ENCODE measurements at regions not wholly inside any gene's neighbourhood (a gene's known extent, or its start where the extent isn't known, plus 50 kb on each side); places are given as distances from the start of the nearest gene placed in this dataset.

GRCh38 chr2:145410086-145410485 is 890.2 kb upstream of the ZEB2 start:
- ATAC-seq, result no peak
- no peak for TF ChIP-seq CSRNP3 (CRISPR knock-in tag; IDR thresholded peaks at IDR 0.05)
- no peak for TF ChIP-seq ZFP3 (CRISPR knock-in tag; IDR thresholded peaks at IDR 0.05)
- TF ChIP-seq OSR1 (CRISPR knock-in tag; IDR thresholded peaks at IDR 0.05), result no peak
- no peak for TF ChIP-seq RARB (CRISPR knock-in tag; IDR thresholded peaks at IDR 0.05)

GRCh38 chr2:145408980-145409379 is 889.1 kb upstream of the ZEB2 start:
- ATAC-seq, result no peak
- TF ChIP-seq ARNTL (CRISPR knock-in tag; IDR thresholded peaks at IDR 0.05; ENCODE audit: borderline replicate concordance, low read depth) (no peak), TSHZ2 (CRISPR knock-in tag; IDR thresholded peaks at IDR 0.05) (no peak), TCF4 (CRISPR knock-in tag; IDR thresholded peaks at IDR 0.05; ENCODE audit: borderline replicate concordance) (no peak), TOX (CRISPR knock-in tag; IDR thresholded peaks at IDR 0.05; ENCODE audit: borderline replicate concordance) (no peak), ISL1 (CRISPR knock-in tag; IDR thresholded peaks at IDR 0.05) (no peak), POU6F1 (CRISPR knock-in tag; IDR thresholded peaks at IDR 0.05; ENCODE audit: borderline replicate concordance, low read depth) (no peak), SNAI2 (CRISPR knock-in tag; IDR thresholded peaks at IDR 0.05) (no peak), CSDC2 (CRISPR knock-in tag; IDR thresholded peaks at IDR 0.05) (no peak), ZC3H10 (CRISPR knock-in tag; IDR thresholded peaks at IDR 0.05) (no peak), ZFP30 (CRISPR knock-in tag; IDR thresholded peaks at IDR 0.05) (no peak), ZNF565 (CRISPR knock-in tag; conservative IDR thresholded peaks at IDR 0.05; ENCODE audit: low read depth) (no peak), OSR1 (CRISPR knock-in tag; IDR thresholded peaks at IDR 0.05) (no peak)
- TF ChIP-seq, protein P1, sequence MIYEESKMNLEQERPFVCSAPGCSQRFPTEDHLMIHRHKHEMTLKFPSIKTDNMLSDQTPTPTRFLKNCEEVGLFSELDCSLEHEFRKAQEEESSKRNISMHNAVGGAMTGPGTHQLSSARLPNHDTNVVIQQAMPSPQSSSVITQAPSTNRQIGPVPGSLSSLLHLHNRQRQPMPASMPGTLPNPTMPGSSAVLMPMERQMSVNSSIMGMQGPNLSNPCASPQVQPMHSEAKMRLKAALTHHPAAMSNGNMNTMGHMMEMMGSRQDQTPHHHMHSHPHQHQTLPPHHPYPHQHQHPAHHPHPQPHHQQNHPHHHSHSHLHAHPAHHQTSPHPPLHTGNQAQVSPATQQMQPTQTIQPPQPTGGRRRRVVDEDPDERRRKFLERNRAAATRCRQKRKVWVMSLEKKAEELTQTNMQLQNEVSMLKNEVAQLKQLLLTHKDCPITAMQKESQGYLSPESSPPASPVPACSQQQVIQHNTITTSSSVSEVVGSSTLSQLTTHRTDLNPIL (CRISPR knock-in tag; IDR thresholded peaks at IDR 0.05; ENCODE audit: low read depth), result no peak

DNA sequence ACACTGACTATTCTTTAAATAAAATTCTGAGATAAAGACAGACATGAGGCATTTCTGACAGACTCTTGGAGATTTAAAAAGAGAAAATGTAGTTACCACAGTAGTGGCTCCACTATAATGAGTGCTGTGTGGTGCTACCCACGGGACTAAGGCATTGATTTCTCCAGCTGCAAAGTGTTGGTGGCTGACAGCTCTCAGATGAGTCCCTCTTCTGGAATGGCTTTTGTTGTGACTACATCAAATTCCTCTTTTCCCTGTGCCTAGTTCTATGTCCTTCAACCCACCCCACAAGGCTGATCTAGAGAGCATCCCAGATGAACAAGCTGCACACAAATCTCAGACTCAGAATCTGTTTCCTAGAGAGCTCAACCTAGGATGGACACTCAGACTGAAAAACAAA is 884.8 kb upstream of the ZEB2 start:
- ATAC-seq, result no peak
- TF ChIP-seq RARB (CRISPR knock-in tag; IDR thresholded peaks at IDR 0.05), result no peak
- TF ChIP-seq CSDC2 (CRISPR knock-in tag; IDR thresholded peaks at IDR 0.05), result no peak
- no peak for TF ChIP-seq SNAI2 (CRISPR knock-in tag; IDR thresholded peaks at IDR 0.05)
- no peak for TF ChIP-seq PATZ1 (CRISPR knock-in tag; IDR thresholded peaks at IDR 0.05; ENCODE audit: borderline replicate concordance)
- TF ChIP-seq TSHZ2 (CRISPR knock-in tag; IDR thresholded peaks at IDR 0.05), result no peak
- TF ChIP-seq ZNF8 (CRISPR knock-in tag; IDR thresholded peaks at IDR 0.05), result no peak
- TF ChIP-seq ZNF565 (CRISPR knock-in tag; conservative IDR thresholded peaks at IDR 0.05; ENCODE audit: low read depth), result no peak
- no peak for TF ChIP-seq ARNTL (CRISPR knock-in tag; IDR thresholded peaks at IDR 0.05; ENCODE audit: borderline replicate concordance, low read depth)
- no peak for TF ChIP-seq POU6F1 (CRISPR knock-in tag; IDR thresholded peaks at IDR 0.05; ENCODE audit: borderline replicate concordance, low read depth)
- TF ChIP-seq TCF4 (CRISPR knock-in tag; IDR thresholded peaks at IDR 0.05; ENCODE audit: borderline replicate concordance), result no peak
- TF ChIP-seq, protein P1 (CRISPR knock-in tag; IDR thresholded peaks at IDR 0.05; ENCODE audit: low read depth), result no peak
- TF ChIP-seq GLIS3 (CRISPR knock-in tag; IDR thresholded peaks at IDR 0.05), result no peak
- TF ChIP-seq ZC3H10 (CRISPR knock-in tag; IDR thresholded peaks at IDR 0.05), result no peak
- no peak for TF ChIP-seq OSR1 (CRISPR knock-in tag; IDR thresholded peaks at IDR 0.05)
- no peak for TF ChIP-seq ISL1 (CRISPR knock-in tag; IDR thresholded peaks at IDR 0.05)
- no peak for TF ChIP-seq ZNF70 (CRISPR knock-in tag; IDR thresholded peaks at IDR 0.05)
